Prostate gland (tissue), 2 donors: ENCODE measurements at regions not wholly inside any gene's neighbourhood (a gene's known extent, or its start where the extent isn't known, plus 50 kb on each side); places are given as distances from the start of the nearest gene placed in this dataset.

Experiments used
- POLR2A ChIP-seq: fragments of 450-650 bp; IDR thresholded peaks from one replicate; pipeline ENCODE4 v1.6.1; 2016; ENCODE audit warnings: antibody characterized with exemption, mild to moderate bottlenecking
- POLR2AphosphoS5 ChIP-seq: sonication (generic); formaldehyde crosslinking; IDR thresholded peaks from one replicate; pipeline ENCODE4 v1.6.1; 2017; ENCODE audit warnings: antibody characterized with exemption
- TF ChIP-seq, protein P1 (sequence below), 4 experiments: fragments of 200-600 bp in 2 of 4; fragments of 450-650 bp in 2 of 4; sonication (generic) in 2 of 4; IDR thresholded peaks; 1 replicate in 3 of 4; 2 replicates in 1 of 4; pipeline ENCODE4 v1.5.1; 2016 to 2019; ENCODE audit warnings: antibody characterized with exemption in 4 of 4, mild to moderate bottlenecking in 2 of 4, moderate library complexity in 2 of 4

DNA sequence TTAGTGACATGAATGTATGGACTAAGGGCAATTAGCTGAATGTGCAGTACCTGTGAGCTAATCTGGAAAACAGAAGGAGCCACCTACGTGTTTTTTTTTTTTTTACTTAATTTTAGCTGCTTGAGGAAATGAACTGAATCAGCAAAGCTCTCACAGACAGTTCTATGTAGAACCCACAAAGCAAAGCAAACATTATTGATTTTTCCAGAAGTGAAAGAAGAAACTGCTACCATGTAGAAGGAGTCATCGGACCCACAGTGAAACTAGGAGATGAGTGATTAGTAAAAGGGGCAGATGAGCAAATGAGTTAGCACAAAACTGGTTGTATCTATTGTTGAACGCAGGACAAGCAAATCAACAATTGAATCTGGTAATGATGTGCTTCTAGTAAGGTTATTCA is 94.1 kb upstream of the SLC7A1 start:
- TF ChIP-seq, protein P1, sequence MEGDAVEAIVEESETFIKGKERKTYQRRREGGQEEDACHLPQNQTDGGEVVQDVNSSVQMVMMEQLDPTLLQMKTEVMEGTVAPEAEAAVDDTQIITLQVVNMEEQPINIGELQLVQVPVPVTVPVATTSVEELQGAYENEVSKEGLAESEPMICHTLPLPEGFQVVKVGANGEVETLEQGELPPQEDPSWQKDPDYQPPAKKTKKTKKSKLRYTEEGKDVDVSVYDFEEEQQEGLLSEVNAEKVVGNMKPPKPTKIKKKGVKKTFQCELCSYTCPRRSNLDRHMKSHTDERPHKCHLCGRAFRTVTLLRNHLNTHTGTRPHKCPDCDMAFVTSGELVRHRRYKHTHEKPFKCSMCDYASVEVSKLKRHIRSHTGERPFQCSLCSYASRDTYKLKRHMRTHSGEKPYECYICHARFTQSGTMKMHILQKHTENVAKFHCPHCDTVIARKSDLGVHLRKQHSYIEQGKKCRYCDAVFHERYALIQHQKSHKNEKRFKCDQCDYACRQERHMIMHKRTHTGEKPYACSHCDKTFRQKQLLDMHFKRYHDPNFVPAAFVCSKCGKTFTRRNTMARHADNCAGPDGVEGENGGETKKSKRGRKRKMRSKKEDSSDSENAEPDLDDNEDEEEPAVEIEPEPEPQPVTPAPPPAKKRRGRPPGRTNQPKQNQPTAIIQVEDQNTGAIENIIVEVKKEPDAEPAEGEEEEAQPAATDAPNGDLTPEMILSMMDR (IDR thresholded peaks at IDR 0.05), result no peak
- TF ChIP-seq POLR2A (no peak), POLR2AphosphoS5 (no peak)
